ENCODE measurements at regions not wholly inside any gene's neighbourhood (a gene's known extent, or its start where the extent isn't known, plus 50 kb on each side); places are given as distances from the start of the nearest gene placed in this dataset.
"Not testable (repeated sequence)": the region's sequence is repeated elsewhere in the genome, so short reads cannot be mapped to it uniquely, and the experiment has no call there.

DNA sequence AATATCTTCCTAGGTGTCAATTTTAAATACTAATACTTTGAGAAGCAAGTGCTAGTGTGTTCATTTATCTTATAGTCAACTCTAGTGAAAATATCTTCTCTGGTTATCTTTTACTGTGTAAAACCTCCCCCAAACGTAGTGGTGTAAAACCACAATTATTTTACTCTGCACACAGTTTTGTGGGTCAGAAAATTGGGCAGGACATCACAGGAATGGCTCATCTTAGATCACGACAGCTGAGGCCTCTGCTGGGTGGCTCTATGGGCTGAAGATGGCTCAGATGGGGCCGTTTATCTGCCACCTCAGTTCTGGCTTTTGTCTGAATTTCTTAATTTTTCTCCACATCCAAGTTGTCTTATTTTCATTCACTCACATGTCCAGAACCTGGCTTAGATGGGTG is 457.2 kb upstream of the ACTBL2 start:
- 58 to 59% methylated on average over 3 of the region's 3 CpGs for WGBS, 2 experiments
- no peak overlapping the region for H3K27ac ChIP-seq (ENCODE audit: insufficient read depth, low read depth, low read length, poor library complexity, severe bottlenecking)
- no peak overlapping the region for H3K4me3 ChIP-seq (ENCODE audit: insufficient read depth, low read depth, low read length)

DNA sequence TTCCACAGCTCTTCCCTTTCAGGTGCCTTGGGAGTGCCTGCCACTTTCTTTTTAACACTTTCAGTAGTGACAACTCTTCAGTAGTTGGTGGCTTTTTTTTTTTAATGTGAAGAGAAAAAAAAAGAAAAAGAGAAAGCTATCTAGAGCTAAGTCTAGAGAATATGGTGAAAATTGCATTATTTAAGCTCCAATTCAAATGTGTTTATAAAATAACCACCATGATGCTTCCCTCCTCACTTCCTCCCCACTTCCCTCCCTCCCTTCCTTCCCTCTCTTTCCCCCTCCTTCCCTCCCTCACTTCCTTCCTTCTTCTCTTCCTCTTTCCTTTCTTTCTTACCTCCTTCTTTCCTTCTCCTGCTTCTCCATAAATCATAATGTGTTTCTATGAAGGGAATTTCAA is 456.7 kb upstream of the ACTBL2 start:
- no peaks in the 10 kb centered on the region for H3K36me3 ChIP-seq (ENCODE audit: control insufficient read depth, insufficient read depth, low read length)
- no peaks in the 10 kb centered on the region for H3K4me1 ChIP-seq (ENCODE audit: control insufficient read depth, insufficient read depth, low read length)
- no peaks in the 10 kb centered on the region for H3K27me3 ChIP-seq (ENCODE audit: control insufficient read depth, insufficient read depth, low read length, poor library complexity, severe bottlenecking)
- no peaks in the 10 kb centered on the region for H3K9me3 ChIP-seq (ENCODE audit: control insufficient read depth, low read length)
- no peak overlapping the region for H3K27ac ChIP-seq (ENCODE audit: insufficient read depth, low read depth, low read length, poor library complexity, severe bottlenecking)
- no peak overlapping the region for H3K4me3 ChIP-seq (ENCODE audit: insufficient read depth, low read depth, low read length)

More for the DNA sequence above, 457.2 kb upstream of the ACTBL2 start:
- H3K27me3 ChIP-seq (ENCODE audit: control insufficient read depth, insufficient read depth, low read length, poor library complexity, severe bottlenecking), result no peaks in the 10 kb centered on the region
- H3K9me3 ChIP-seq (ENCODE audit: control insufficient read depth, low read length), result no peaks in the 10 kb centered on the region
- no peaks in the 10 kb centered on the region for H3K36me3 ChIP-seq (ENCODE audit: control insufficient read depth, insufficient read depth, low read length)
- no peaks in the 10 kb centered on the region for H3K4me1 ChIP-seq (ENCODE audit: control insufficient read depth, insufficient read depth, low read length)

DNA sequence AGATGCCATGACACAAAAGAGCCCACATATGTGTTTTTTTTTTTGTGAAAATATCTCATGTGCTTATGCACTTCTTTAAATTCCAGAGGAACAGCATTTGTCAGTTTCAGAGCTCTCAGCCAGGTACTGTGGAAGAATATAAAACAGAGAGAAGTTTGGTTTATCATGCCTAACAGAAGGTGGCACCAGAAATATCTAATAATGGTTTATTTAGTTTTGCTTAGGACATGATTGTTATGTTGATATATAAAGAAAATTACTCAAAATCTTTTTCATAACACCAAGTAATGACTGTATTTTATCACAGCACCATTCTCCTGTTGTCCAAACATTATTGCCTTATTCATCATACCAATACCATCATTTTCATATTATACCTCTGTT is 455.6 kb upstream of the ACTBL2 start:
- no peaks in the 10 kb centered on the region for H3K27me3 ChIP-seq (ENCODE audit: control insufficient read depth, insufficient read depth, low read length, poor library complexity, severe bottlenecking)
- no peak overlapping the region for H3K4me3 ChIP-seq (ENCODE audit: insufficient read depth, low read depth, low read length)
- H3K9me3 ChIP-seq (ENCODE audit: control insufficient read depth, low read length), result no peaks in the 10 kb centered on the region
- H3K36me3 ChIP-seq (ENCODE audit: control insufficient read depth, insufficient read depth, low read length), result no peaks in the 10 kb centered on the region
- H3K4me1 ChIP-seq (ENCODE audit: control insufficient read depth, insufficient read depth, low read length), result no peaks in the 10 kb centered on the region
- no peak overlapping the region for H3K27ac ChIP-seq (ENCODE audit: insufficient read depth, low read depth, low read length, poor library complexity, severe bottlenecking)

DNA sequence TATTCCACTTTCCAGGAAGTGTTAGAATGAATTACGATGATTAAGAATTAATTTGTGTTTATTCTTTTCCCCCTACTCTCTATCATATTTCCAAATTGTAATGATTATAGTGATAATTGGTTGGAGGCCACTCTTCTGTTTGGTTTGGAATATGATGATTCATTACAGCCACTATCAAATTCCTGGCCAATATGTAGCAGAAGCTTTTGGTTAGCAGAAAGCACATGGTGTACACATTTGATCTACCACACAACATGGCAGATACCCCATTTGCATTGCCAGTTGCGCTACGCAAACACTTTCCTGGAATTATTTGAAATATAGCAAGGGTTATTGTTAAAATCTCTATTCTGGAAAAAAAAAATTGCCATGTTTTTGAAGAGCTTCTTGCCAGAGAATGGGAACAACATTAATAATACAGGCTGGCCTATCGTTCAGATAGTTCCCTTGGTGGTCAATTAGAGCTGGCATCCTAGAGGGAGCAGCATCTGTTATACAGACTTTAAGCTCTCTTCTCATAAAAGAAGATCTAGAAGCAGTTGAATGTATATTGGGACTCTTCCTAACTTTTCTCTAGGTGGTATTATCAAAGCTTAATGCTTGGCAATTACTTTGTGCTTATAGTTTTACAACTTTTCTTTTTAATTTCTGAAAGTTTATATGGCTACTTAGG is 455.0 kb upstream of the ACTBL2 start:
- H3K27ac ChIP-seq (ENCODE audit: insufficient read depth, low read depth, low read length, poor library complexity, severe bottlenecking), result no peak overlapping the region
- no peaks in the 10 kb centered on the region for H3K9me3 ChIP-seq (ENCODE audit: control insufficient read depth, low read length)
- no peaks in the 10 kb centered on the region for H3K36me3 ChIP-seq (ENCODE audit: control insufficient read depth, insufficient read depth, low read length)
- H3K4me3 ChIP-seq (ENCODE audit: insufficient read depth, low read depth, low read length), result no peak overlapping the region
- WGBS, 2 experiments, result 94 to 99% methylated on average over 3 of the region's 4 CpGs
- H3K27me3 ChIP-seq (ENCODE audit: control insufficient read depth, insufficient read depth, low read length, poor library complexity, severe bottlenecking), result no peaks in the 10 kb centered on the region
- no peaks in the 10 kb centered on the region for H3K4me1 ChIP-seq (ENCODE audit: control insufficient read depth, insufficient read depth, low read length)

DNA sequence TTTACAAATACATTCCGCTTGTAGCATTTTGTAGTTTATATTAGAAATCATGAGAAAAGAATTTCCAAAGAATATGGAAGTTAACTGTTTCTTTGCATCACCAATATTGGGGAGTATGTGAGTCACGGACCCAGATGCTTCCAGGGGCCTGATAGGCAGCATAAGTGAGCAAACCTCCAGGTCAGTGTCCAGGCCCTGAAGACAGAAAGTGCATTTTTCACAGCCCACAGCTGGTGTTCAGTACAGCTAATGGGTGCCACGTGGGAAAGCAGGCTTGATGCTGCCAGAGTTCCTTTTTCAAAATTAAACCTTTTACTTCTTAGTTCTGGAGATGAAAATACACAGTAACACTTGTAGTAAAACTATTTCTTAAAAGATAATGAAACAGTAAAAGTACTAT is 454.4 kb upstream of the ACTBL2 start:
- H3K27me3 ChIP-seq (ENCODE audit: control insufficient read depth, insufficient read depth, low read length, poor library complexity, severe bottlenecking), result no peaks in the 10 kb centered on the region
- H3K27ac ChIP-seq (ENCODE audit: insufficient read depth, low read depth, low read length, poor library complexity, severe bottlenecking), result no peak overlapping the region
- no peaks in the 10 kb centered on the region for H3K36me3 ChIP-seq (ENCODE audit: control insufficient read depth, insufficient read depth, low read length)
- no peaks in the 10 kb centered on the region for H3K9me3 ChIP-seq (ENCODE audit: control insufficient read depth, low read length)
- H3K4me3 ChIP-seq (ENCODE audit: insufficient read depth, low read depth, low read length), result no peak overlapping the region
- H3K4me1 ChIP-seq (ENCODE audit: control insufficient read depth, insufficient read depth, low read length), result no peaks in the 10 kb centered on the region
- 90 to 94% methylated on average over 2 to 3 of the region's 3 CpGs for WGBS, 2 experiments

DNA sequence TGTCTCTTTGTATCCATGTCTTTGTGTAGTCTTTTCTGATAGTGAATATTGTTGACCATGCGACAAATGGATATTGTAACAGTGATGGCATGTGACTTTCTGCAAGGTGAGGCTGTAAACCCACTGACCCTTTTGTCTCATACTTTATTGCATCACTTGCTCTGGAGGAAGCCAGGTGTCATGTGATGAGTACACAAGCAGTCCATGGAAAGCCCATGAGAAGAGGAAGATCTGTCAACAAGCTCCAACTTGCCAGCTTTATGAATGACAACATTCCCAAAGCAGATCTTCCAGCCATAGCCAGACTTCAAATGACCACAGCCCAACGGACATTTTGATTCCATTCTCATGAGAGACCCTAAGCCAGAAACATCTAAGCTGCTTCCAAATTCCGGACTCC is 450.1 kb upstream of the ACTBL2 start:
- Histone ChIP-seq H3K9me3 (ENCODE audit: control insufficient read depth, low read length) (no peaks in the 10 kb centered on the region), H3K4me3 (ENCODE audit: insufficient read depth, low read depth, low read length) (no peak overlapping the region), H3K27me3 (ENCODE audit: control insufficient read depth, insufficient read depth, low read length, poor library complexity, severe bottlenecking) (no peaks in the 10 kb centered on the region), H3K4me1 (ENCODE audit: control insufficient read depth, insufficient read depth, low read length) (no peaks in the 10 kb centered on the region), H3K36me3 (ENCODE audit: control insufficient read depth, insufficient read depth, low read length) (no peaks in the 10 kb centered on the region), H3K27ac (ENCODE audit: insufficient read depth, low read depth, low read length, poor library complexity, severe bottlenecking) (no peak overlapping the region)
- WGBS, 2 experiments, result 59 to 64% methylated on average over 3 of the region's 3 CpGs

DNA sequence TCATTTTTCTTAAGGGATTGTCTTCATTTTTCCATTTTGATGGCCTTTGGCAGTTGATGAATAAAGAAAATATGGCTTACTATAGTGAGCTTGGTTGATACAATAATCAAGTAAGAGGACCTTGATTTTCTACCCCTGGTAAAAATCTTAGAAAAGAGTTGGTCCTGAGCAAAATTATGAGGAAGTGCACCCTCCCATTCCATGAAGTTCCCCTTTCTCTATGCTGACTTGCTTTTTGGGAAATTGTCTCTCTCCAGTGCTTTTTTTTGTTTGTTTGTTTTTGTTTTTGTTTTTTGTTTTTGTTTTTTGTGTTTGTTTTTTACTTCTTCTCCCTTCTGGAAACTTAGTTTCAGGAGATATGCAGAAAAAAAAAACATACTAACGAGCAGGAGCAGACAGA is 449.2 kb upstream of the ACTBL2 start:
- no peak overlapping the region for H3K27ac ChIP-seq (ENCODE audit: insufficient read depth, low read depth, low read length, poor library complexity, severe bottlenecking)
- no peaks in the 10 kb centered on the region for H3K27me3 ChIP-seq (ENCODE audit: control insufficient read depth, insufficient read depth, low read length, poor library complexity, severe bottlenecking)
- H3K9me3 ChIP-seq (ENCODE audit: control insufficient read depth, low read length), result no peaks in the 10 kb centered on the region
- no peak overlapping the region for H3K4me3 ChIP-seq (ENCODE audit: insufficient read depth, low read depth, low read length)
- no peaks in the 10 kb centered on the region for H3K36me3 ChIP-seq (ENCODE audit: control insufficient read depth, insufficient read depth, low read length)
- WGBS, 2 experiments, result no CpG with 5 or more reads among the region's 1 CpG
- H3K4me1 ChIP-seq (ENCODE audit: control insufficient read depth, insufficient read depth, low read length), result no peaks in the 10 kb centered on the region

DNA sequence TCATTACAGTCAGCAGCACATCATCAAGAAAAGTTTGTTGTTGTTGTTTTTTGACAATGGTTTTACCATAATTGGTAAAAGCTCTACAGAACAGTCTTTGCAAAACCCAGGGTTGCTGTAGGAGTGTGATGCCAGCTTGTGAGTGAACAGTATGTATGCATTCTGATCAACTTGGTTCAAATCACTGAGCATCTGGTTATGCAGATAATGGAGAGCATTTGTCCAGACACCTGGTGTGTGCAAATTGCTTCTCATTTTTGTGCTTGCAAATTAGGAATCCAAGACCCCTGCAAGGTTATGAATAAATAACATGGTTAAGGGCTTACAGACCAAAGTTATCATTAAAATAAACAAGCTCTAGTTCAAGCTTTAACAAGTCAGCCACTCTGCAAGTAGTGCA is 448.7 kb upstream of the ACTBL2 start:
- H3K4me3 ChIP-seq (ENCODE audit: insufficient read depth, low read depth, low read length), result no peak overlapping the region
- no peaks in the 10 kb centered on the region for H3K4me1 ChIP-seq (ENCODE audit: control insufficient read depth, insufficient read depth, low read length)
- no peak overlapping the region for H3K27ac ChIP-seq (ENCODE audit: insufficient read depth, low read depth, low read length, poor library complexity, severe bottlenecking)

DNA sequence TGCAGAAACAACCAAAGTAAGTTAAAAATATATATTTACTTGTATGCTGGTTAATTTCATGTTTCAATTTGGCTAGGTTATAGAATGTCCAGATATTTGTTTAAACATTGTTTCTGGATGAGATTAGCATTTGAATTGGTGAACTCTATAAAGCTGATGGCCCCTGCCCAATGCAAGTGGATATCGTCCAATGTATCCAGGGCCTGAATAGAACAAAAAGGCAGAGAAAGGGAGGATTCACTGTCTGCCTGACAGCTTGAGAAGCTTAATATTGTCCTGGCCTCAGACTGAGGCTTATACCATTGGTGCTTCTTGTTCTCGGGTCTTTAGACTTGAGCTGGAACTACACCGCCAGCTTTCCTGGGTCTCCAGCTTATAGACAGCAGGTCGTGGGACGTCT is 446.7 kb upstream of the ACTBL2 start:
- Histone ChIP-seq H3K36me3 (ENCODE audit: control insufficient read depth, insufficient read depth, low read length) (no peaks in the 10 kb centered on the region), H3K4me3 (ENCODE audit: insufficient read depth, low read depth, low read length) (no peak overlapping the region), H3K27ac (ENCODE audit: insufficient read depth, low read depth, low read length, poor library complexity, severe bottlenecking) (no peak overlapping the region), H3K4me1 (ENCODE audit: control insufficient read depth, insufficient read depth, low read length) (no peaks in the 10 kb centered on the region), H3K9me3 (ENCODE audit: control insufficient read depth, low read length) (no peaks in the 10 kb centered on the region), H3K27me3 (ENCODE audit: control insufficient read depth, insufficient read depth, low read length, poor library complexity, severe bottlenecking) (no peaks in the 10 kb centered on the region)
- 79 to 85% methylated on average over 5 of the region's 5 CpGs for WGBS, 2 experiments

More for the DNA sequence above, 448.7 kb upstream of the ACTBL2 start:
- Histone ChIP-seq H3K9me3 (ENCODE audit: control insufficient read depth, low read length) (no peaks in the 10 kb centered on the region), H3K27me3 (ENCODE audit: control insufficient read depth, insufficient read depth, low read length, poor library complexity, severe bottlenecking) (no peaks in the 10 kb centered on the region), H3K36me3 (ENCODE audit: control insufficient read depth, insufficient read depth, low read length) (no peaks in the 10 kb centered on the region)

DNA sequence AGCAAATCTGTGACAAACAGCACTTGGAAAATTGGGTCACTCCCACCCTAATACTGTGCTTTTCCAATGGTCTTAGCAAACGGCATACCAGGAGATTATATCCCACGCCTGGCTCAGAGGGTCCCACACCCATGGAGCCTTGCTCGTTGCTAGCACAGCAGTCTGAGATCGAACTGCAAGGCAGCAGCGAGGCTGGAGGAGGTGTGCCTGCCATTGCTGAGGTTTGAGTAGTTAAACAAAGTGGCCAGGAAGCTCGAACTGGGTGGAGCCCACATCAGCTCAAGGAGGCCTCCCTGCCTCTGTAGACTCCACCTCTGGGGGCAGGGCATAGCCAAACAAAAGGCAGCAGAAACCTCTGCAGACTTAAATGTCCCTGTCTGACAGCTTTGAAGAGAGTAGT is 440.5 kb upstream of the ACTBL2 start:
- H3K27me3 ChIP-seq (ENCODE audit: control insufficient read depth, insufficient read depth, low read length, poor library complexity, severe bottlenecking); H3K27ac ChIP-seq (ENCODE audit: insufficient read depth, low read depth, low read length, poor library complexity, severe bottlenecking); H3K4me3 ChIP-seq (ENCODE audit: insufficient read depth, low read depth, low read length); H3K9me3 ChIP-seq (ENCODE audit: control insufficient read depth, low read length); H3K36me3 ChIP-seq (ENCODE audit: control insufficient read depth, insufficient read depth, low read length); H3K4me1 ChIP-seq (ENCODE audit: control insufficient read depth, insufficient read depth, low read length): not testable (repeated sequence)
- WGBS, 2 experiments, result 87 to 93% methylated on average over 6 of the region's 6 CpGs

DNA sequence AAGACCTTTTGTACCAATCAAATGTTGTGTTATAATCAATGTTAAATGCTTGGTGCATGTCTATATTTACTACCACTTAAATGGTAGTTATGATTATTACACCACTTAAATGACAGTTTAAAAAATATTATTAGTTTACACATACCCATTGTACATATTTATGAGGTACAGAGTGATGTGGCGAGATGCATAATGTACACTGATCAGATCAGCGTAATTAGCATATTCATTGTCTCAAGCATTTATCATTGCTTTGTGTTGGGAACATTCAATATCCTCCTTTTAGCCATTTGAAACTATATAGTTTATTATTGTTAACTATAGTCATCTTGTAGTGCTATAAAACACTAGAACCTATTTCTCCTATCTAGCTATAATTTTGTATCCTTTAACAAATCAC is 434.4 kb upstream of the ACTBL2 start:
- 50% methylated on average over 2 of the region's 2 CpGs; no CpG with 5 or more reads in 1 of the 2 experiments for WGBS, 2 experiments

More for the DNA sequence above, 434.4 kb upstream of the ACTBL2 start:
- Histone ChIP-seq H3K27ac (ENCODE audit: insufficient read depth, low read depth, low read length, poor library complexity, severe bottlenecking) (no peak overlapping the region), H3K4me1 (ENCODE audit: control insufficient read depth, insufficient read depth, low read length) (no peaks in the 10 kb centered on the region), H3K9me3 (ENCODE audit: control insufficient read depth, low read length) (no peaks in the 10 kb centered on the region), H3K4me3 (ENCODE audit: insufficient read depth, low read depth, low read length) (no peak overlapping the region), H3K36me3 (ENCODE audit: control insufficient read depth, insufficient read depth, low read length) (no peaks in the 10 kb centered on the region), H3K27me3 (ENCODE audit: control insufficient read depth, insufficient read depth, low read length, poor library complexity, severe bottlenecking) (no peaks in the 10 kb centered on the region)

All from ectodermal cell (in vitro differentiated cells).